Activated naive CD8-positive, alpha-beta T cell treated with anti-CD3 and anti-CD28 coated beads, Interleukin-2, amount 50 U/mL, for 16 hours (primary cell): ENCODE measurements at regions not wholly inside any gene's neighbourhood (a gene's known extent, or its start where the extent isn't known, plus 50 kb on each side); places are given as distances from the start of the nearest gene placed in this dataset.

Experiments used
- DNase-seq: peaks from one replicate; pipeline ENCODE4 v3.0.0-alpha.2; 2020; ENCODE audit warnings: low read depth, low spot score

DNA sequence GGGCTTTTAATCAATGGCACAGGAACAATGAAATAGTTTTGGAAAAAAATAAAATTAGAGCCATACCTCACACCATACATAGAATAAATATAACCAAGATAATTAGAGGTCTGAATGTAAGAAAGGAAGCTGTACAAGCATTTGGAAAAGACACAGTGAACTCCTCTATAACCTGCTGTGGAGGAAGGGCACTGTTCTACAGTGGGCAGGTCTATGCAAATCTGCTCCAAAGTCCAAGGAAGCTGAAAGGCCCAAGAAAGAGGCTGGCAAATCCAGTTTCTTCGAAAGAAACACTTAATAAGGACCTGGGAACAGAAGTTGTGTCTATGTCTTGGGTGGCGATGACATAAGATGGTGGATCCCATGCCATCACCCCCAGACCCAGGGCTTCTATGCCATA lies 169.4 kb upstream of the RALGAPA2 start:
- DNase-seq = no peak

DNA sequence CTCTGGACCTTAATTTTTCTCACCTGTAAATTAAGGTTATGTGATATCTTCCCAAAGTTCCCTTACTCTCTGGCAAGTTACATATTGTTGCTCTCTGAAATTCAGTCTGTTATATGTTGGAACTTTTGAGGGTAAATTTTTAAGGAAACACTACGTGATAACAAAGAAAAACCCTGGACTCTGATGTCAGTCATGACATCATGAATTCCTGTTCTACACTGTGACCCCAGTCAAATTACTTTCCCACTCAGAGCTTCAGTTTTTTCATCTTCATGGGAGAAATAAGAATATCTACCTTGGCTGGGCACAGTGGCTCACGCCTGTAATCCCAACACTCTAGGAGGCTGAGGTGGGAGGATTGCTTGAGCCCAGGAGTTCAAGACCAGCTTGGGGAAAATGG lies 164.6 kb upstream of the RALGAPA2 start:
- DNase-seq = no peak

DNA sequence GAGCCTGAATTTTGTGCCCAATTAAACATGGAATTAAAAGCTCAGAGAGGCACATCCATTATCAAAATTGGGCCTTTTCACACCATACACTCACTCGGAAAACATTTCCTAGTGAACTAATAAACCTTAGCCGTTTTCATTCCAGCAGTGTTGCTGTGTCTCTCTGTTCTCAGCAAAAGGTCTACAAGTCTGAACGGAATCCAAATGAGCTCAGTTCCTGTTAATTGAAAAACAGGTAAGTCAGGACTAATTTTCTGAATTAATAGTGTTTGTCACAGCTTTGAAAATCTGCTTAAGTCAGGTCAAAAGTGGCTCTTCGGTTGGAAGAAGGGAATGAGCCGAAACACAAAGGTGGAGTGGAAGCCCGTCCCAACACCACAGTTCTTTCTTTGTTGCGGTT lies 163.3 kb upstream of the RALGAPA2 start:
- DNase-seq = no peak

DNA sequence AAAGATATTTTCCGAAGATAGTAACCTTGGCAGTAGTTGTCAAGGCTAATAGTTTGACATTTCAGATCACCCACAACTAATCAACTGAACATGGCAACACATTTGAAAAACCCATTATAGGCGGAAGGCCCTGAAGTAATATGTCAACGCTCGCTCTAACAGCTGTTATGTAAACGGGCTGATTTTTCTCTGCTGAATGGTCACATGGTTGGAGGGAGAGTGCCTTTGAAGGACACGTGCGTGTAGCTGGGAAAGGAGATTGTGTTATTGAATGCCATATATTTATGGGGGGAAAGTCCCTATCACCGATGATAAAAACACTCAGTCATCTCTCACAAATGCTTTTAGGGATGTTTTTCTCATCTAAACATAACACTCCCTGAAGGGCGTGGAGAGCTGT lies 160.0 kb upstream of the RALGAPA2 start:
- DNase-seq = no peak

DNA sequence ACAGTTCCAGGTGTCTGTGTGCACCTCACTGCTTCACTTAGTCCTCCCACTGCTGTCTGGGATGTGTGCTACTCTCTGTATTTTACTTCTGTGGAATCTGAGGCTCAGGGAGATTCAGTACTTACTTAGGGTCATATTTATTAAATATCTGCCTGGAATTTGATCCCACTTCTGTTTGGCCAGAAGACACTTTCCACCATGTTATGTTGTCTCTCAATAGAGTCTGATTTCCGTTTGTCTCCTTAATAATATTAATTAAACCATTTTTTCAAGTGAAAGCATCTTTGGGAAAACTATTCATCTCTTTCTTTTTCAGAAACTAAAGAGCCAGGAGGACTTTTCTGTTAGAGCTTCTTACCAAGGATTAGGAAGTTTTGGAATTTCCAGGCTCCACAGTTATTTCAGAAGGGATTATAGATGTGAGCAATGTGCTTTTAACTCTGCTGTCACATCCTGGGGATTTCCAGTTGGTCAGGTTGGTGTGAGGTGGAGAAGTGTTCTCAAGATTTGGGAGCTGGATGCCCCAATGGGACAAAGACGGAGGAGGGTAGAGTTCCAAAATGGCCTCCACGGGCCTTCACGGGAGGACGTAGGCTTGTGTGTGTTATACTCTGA lies 156.8 kb upstream of the RALGAPA2 start:
- DNase-seq = no peak

DNA sequence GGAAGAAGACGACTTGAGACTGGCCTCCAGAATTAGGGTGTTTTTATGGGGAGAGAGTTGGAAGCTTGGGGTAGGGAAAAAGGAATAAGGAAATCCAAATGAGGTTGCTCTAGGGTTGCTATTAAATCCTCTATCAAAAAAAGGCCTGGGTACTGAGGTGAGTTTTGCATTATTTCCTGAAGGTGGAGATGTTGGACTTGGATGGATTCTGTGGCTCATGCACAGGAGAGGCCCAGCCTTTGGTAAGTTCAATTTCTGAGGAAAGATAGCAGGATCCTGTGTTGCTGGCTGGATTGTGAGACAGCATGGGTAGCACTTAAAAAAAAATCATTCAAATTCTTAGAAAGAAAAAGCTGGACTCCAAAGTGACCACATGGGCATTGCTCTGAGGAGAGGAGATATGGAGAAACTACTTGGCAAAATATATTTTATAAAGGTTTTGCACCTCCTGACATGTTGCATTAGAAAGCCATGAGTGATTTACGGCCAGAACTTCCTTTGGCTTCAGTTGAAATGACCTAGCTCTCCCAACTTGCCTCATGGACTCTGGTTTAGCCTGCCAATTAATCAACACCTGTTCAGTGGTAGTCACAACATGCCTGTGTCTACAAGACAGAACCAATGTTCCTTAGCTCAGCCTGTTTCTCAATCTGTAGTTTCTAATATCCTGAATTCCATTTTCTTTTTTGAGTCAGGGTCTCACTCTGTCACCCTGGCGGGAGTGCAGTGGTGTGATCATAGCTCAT lies 152.1 kb upstream of the RALGAPA2 start:
- DNase-seq = no peak

DNA sequence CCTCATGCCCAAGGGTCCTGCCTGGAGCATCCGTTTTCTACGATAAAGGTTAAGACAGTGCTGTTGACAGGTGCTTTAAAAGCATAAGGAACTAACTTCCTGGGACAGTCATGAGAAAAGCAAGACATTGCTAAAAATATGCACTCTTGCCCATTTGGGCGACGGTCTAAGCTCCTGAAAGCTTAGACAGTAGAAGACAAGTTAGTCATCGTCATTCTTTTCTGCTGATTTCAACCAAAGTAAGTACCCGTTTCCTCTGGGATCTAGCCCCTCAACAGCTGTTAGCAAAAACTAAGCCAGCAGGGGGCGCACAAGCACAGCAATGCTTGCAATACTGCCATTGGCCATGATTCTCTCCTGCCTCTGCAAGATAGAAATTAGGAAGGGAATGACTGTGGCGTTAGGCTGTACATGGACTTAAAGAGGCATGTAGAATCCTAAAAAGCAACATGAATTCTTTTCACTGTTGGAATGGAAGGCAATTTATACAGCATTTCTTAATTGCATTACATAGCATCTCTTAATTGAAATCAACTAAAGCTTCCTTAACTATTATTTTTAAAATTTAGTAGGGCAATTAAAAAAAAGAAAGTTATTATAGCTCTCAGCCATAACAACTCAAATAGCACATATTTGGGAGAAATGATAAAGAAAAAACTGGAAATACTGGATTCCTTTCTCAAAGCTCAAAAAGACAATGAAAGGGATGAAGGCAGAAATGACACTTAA lies 147.8 kb upstream of the RALGAPA2 start:
- peak; percentile 75 for DNase-seq

DNA sequence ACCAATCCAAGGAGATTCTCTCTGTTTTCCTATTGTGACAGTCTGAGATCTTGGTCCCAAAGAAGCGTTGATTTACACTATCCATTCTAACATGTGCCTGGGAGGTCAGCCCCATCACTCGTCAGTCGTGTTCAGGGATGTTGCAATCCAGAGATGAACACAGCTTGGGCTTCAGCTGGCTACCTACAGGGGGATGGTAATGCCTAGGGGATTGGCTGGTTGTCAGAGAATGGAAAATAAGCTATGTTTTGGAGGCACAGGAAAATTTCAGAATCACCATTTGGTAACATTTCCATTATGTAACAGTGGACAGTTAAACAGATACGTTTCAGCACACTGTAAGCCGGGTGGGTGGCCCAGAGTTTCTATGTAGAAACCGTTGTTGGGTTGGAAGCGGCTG lies 147.1 kb upstream of the RALGAPA2 start:
- no peak for DNase-seq

DNA sequence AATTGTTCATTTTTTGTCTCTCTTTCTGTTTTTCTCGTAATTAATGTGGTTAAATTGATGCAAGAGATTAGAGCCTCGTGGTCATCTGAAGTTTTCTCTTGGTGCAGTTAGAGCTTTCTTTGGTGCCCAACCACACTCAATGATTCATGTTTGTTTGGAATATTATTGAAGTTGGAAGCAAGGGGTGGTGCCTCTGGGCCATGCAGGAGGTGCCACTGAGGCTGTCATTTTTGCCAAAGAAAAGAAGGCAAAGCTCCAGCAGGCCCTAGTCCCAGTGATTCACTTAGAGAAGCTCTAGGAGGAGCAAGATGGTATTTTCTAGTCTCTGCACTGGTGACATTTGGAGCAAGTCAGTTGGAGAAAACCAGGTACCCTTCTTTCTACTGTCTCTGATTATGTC lies 144.5 kb upstream of the RALGAPA2 start:
- no peak for DNase-seq

DNA sequence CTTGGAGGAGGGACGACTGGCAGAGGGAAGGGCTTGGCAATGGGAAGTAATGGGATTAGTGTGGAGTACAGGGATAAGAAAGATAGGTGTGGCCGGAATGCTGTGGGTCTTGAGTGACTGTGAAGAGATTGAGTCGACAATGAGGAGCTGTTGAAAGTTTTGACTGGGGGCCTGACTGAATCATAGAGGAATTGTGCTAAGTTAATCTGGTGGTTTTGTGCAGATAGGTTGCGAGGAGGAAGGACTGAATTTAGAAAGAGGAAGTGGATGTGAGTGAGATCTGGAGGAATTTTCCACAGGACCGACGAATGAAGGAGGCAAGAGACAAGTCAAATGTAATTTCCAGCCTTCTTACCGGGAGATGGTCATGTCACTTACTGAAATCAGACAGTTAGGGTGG lies 143.9 kb upstream of the RALGAPA2 start:
- DNase-seq = no peak

DNA sequence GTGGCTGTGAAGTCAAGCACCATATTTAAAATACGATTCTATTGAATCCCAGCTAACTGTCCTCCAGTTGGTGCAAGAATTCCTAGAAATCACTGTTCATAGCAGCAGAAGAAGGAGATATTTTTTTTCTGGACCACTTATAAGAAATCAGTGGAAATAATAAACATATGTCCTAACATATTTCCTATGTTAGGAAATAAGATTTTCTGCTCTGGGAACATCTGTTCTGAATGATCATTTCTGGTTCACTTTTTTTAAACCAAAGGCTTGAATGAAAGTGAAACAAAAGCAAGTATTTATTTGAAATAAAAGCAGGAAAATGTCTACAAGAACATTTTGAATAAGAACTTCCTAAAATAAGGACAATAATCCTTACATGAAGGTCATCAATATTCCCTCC lies 138.9 kb upstream of the RALGAPA2 start:
- DNase-seq = no peak

DNA sequence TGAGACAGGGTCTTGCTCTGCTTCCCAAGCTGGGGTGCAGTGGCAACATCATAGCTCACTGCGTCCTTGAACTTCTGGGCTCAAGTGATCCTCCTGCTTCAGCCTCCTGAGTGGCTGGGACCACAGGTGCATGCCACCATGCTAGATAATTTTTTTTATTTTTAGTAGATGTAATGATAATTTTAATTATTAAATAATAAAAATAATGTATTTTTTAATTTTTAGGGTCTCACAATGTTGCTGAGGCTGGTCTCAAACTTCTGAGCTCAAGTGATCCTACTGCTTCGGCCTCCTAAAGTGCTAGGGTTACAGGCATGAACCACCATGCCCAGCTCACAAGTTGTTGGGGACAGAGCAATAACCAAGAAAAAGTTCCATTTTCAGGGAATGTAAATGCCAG lies 138.0 kb upstream of the RALGAPA2 start:
- no peak for DNase-seq

DNA sequence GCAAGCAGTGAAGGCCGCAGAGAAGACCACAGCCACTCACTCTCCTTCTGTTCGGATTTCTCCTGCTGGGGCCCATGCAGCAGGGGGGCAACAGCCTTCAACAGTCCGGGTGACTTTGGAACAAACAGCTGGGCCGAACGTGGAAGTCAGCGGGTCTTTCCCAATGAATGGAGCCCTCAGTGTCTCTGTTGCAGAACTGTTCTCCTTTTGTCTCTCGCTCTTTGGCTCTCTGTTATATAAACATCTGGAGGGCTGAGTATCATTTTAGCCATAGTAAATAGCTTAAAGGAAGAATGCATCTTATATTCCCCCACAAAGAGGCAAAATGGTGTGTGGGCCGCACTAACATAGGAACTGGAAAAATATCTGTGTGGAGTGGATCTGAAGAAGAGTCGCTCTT lies 136.7 kb upstream of the RALGAPA2 start:
- DNase-seq = no peak

DNA sequence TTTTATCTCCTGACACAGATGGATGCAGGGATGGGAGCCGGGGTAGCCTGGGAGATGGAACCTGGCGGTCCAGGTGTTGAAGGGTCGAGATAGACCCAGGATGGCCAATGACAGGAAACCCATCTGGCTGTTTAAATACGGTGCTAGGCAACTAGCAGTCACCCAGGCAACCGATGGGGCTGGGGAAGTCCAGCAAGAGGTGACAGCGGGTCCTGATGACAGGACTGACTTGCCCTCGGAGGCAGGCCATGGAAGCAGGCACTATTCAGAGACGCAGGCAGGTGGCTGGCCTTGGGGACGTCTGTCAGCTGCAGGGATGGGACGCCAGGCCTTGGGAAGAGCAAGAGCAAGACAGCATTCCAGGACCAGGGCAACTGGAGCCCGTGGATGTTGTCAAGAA lies 135.4 kb upstream of the RALGAPA2 start:
- DNase-seq = no peak

DNA sequence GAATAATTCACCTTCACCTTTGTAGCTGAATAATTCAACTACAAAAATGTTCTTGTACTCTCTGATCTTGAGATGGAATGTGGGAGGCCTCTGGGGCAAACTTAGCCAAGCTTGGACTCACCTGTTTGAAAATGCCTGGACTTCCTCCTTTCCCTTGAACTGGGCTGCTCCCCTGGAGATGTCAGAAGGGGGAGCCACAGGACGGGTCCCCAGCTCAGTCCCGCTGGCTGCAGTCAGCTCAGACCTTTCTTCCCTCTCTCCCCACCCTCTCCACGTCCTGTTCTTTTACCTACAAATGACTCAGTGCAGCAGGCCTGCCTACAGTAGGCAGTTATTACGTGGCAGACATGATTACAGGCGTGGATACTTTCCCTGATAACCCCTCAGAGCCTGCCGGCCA lies 131.5 kb upstream of the RALGAPA2 start:
- no peak for DNase-seq

DNA sequence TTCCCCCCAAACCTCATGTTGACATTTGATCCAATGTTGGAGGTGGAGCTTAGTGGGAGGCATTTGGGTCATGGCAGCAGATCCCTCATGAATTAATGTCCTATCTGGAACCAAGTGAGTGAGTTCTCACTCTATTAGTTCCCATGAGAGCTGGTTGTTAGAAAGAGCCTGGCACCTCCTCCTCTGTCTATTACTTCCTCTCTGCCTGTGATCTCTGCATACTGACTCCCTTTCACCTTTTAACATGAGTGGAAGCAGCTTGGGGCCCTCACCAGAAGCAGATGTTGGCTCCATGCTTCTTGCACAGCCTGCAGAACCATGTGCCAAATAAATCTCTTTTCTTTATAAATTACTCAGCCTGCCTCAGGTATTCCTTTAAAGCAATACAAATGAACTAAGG lies 127.3 kb upstream of the RALGAPA2 start:
- no peak for DNase-seq

DNA sequence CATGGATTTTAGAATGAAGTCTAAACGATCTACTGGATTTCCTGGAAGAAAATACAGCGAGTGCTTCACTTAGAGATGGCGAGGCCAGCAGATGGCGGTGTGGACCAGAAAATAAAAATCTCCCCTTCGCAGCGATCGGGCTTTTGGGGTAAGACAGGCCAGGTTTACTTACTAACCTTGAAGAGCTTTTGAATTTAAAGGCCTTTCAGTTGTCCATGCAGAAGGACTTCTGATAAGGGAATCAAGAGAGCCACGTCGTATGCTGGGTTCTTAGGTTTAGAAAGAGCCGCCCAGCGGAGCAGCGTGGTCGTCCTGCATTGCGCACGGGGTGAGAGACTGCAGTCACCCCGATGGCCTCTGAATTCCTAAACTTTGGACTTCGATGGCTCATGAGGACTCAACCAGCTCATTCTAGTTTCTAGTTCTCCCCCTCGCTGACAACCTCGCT lies 125.2 kb upstream of the RALGAPA2 start:
- no peak for DNase-seq

DNA sequence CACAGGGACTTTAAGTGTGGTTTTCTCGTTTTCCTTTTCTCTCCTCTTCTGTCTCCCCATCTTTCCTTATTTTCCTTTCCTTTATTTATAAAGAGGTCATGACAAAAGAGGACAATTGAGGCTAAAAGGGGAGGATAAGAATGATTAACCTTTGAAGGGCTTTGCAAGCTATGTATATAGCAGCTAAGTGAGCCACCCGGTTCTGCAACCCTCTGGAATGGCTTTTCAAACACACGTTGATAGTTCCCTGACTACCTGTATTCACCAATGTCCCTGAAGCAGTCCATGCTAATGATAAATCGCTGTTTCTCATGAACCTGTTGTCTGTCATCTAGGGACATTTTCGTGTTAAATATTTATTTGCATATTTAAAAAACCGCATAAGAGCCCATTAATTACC lies 124.4 kb upstream of the RALGAPA2 start:
- no peak for DNase-seq

DNA sequence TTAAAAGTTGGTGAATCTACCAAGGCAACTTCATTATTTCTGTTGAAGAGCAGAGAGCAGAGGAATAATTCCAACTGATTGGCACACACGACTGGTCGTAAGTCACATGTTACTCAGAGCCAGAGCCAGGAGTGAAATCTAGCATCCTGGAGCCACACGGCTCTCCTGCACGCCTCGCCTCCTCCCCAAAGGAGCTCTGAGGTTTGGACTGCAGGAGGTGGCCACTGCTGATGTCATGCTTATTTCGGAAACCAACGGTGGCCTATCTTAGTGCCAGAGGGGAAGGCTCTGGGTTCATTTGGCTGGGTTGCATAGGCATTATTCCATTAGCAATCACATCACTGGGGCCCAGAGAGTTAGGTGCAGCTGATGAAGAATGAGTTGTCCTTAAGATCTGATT lies 123.5 kb upstream of the RALGAPA2 start:
- DNase-seq = no peak

DNA sequence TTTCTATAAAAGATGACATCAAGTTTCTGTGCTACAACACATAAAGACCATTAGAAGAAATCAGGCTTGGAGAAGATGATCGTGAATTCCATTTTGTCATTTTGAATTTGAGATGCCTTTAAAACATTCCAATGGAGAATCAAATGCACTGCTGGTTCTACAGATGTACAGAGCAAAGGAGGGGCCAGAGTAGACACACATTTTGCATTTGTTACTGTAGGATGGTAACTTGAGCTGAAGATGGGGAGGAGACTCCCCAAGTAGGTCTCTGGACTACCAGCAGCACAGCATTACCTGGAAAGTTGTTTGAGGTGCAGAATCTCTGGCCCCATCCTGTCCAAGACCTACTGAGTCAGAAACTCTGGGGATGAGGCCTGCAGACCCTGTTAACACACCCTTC lies 121.6 kb upstream of the RALGAPA2 start:
- DNase-seq = no peak

DNA sequence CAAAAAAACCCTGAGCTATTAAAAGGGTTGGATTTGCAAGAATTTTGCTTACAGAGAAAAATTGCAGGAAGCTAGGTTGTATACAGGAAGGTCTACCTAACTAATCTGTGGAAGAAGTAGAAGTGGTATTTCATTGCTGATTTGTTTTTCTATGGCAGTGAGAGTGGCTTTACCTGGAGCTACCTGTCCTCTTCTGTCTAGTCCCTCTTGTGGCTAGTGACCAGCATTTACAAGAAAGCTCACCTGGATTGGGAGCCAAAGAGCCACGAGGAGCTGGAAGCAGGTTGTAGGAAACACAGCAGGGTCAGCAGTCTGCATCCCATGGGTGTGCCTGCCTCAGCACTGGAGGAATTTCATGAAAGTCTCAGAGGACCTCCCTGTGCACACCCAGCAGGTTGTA lies 120.3 kb upstream of the RALGAPA2 start:
- no peak for DNase-seq

DNA sequence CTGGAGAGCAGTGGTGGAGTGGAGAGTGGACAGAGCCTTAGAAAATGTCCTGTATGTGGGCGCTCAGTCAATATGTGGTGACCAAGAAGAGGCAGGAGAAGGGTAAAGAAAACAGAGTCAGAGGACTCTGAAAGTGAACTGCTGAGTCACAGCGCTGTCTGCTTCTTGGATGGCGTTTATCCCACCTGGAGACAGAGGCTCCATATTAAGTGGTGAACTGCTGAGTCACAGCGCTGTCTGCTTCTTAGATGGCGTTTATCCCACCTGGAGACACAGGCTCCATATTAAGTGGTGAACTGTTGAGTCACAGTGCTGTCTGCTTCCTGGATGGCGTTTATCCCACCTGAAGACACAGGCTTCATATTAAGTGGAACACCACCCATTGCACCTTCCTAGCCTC lies 119.3 kb upstream of the RALGAPA2 start:
- DNase-seq = no peak

DNA sequence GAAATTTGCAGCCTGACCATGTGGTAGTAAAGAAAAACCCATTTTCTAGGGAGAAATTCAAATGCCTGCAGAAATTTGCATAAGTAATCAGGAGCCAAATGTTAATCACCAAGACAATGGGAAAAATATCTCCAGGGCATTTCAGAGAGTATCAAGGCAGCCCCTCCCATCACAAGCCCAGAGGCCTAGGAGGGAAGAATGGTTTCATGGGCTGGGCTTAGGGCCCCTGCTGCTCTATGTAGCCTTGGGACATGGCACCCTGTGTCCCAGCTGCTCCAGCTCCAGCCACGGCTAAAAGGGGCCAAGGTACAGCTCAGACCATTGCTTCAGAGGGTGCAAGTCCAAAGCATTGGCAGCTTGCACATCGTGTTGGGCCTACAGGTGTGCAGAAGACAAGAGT lies 117.2 kb upstream of the RALGAPA2 start:
- DNase-seq = no peak
